ENCODE measurements at regions not wholly inside any gene's neighbourhood (a gene's known extent, or its start where the extent isn't known, plus 50 kb on each side); places are given as distances from the start of the nearest gene placed in this dataset.
A peak's percentile ranks its signal among the peaks of the same experiment; 100 is the strongest.

GRCh38 chr1:222877854-222878253, 63.0 kb downstream of the DISP1 start:
- Mint-ChIP-seq H3K9me3 (ENCODE audit: unreplicated experiment) (peaks cover 6% of the 10 kb centered on the region), H3K4me1 (ENCODE audit: low read depth, unreplicated experiment) (no peaks in the 10 kb centered on the region), H3K27ac (ENCODE audit: unreplicated experiment) (no peak overlapping the region), H3K36me3 (ENCODE audit: low read depth, unreplicated experiment) (no peaks in the 10 kb centered on the region), H3K27me3 (ENCODE audit: low read depth, unreplicated experiment) (no peaks in the 10 kb centered on the region), H3K4me3 (ENCODE audit: unreplicated experiment) (no peak overlapping the region)
- no peak overlapping the region for H2AFZ ChIP-seq (ENCODE audit: low read depth, low read length)
- DNase-seq (ENCODE audit: low read depth) (peak; percentile 12), FAIRE-seq (peak; percentile 62)
- no peaks in the 10 kb centered on the region for H3K9me3 ChIP-seq (ENCODE audit: insufficient read depth, low read depth, low read length)
- no peak overlapping the region for H3K4me3 ChIP-seq (ENCODE audit: insufficient read depth, low read depth, low read length)
- no peak overlapping the region for H3K9ac ChIP-seq (ENCODE audit: low read length)
- H3K79me2 ChIP-seq (ENCODE audit: insufficient read depth, low read length) = no peaks in the 10 kb centered on the region
- H3K27ac ChIP-seq (ENCODE audit: low read depth, low read length) = no peak overlapping the region
- no peak overlapping the region for H3K4me2 ChIP-seq (ENCODE audit: low read length)
- TF ChIP-seq CTCF (IDR thresholded peaks at IDR 0.05; ENCODE audit: insufficient read depth, low read depth, low read length) (no peak), EZH2 (IDR thresholded peaks at IDR 0.05; ENCODE audit: insufficient read depth, low read length) (no peak)
- H3K36me3 ChIP-seq (ENCODE audit: insufficient read depth, low read length) = no peaks in the 10 kb centered on the region
- no peaks in the 10 kb centered on the region for H3K27me3 ChIP-seq (ENCODE audit: insufficient read depth, low read length)
- no peaks in the 10 kb centered on the region for H4K20me1 ChIP-seq (ENCODE audit: insufficient read depth, low read length)
- H3K4me1 ChIP-seq (ENCODE audit: insufficient read depth, low read length) = no peaks in the 10 kb centered on the region

- DNase-seq (ENCODE audit: low read depth) = peak; percentile 77
- no peaks in the 10 kb centered on the region for H3K27me3 Mint-ChIP-seq (ENCODE audit: low read depth, unreplicated experiment)
- Histone ChIP-seq H3K4me3 (ENCODE audit: insufficient read depth, low read depth, low read length) (no peak overlapping the region), H3K4me2 (ENCODE audit: low read length) (no peak overlapping the region), H3K9ac (ENCODE audit: low read length) (no peak overlapping the region), H3K9me3 (ENCODE audit: insufficient read depth, low read depth, low read length) (no peaks in the 10 kb centered on the region), H3K36me3 (ENCODE audit: insufficient read depth, low read length) (no peaks in the 10 kb centered on the region), H4K20me1 (ENCODE audit: insufficient read depth, low read length) (no peaks in the 10 kb centered on the region), H2AFZ (ENCODE audit: low read depth, low read length) (no peak overlapping the region), H3K4me1 (ENCODE audit: insufficient read depth, low read length) (no peaks in the 10 kb centered on the region), H3K79me2 (ENCODE audit: insufficient read depth, low read length) (no peaks in the 10 kb centered on the region), H3K27me3 (ENCODE audit: insufficient read depth, low read length) (no peaks in the 10 kb centered on the region), H3K27ac (ENCODE audit: low read depth, low read length) (peak overlapping the region; percentile 48)
- no peak for TF ChIP-seq EZH2 (IDR thresholded peaks at IDR 0.05; ENCODE audit: insufficient read depth, low read length)
- TF ChIP-seq CTCF (IDR thresholded peaks at IDR 0.05; ENCODE audit: insufficient read depth, low read depth, low read length) = no peak
- no peak for FAIRE-seq
- H3K36me3 Mint-ChIP-seq (ENCODE audit: low read depth, unreplicated experiment) = no peaks in the 10 kb centered on the region
- no peaks in the 10 kb centered on the region for H3K4me1 Mint-ChIP-seq (ENCODE audit: low read depth, unreplicated experiment)
- H3K27ac Mint-ChIP-seq (ENCODE audit: unreplicated experiment) = no peak overlapping the region
- no peak overlapping the region for H3K4me3 Mint-ChIP-seq (ENCODE audit: unreplicated experiment)
- H3K9me3 Mint-ChIP-seq (ENCODE audit: unreplicated experiment) = no peaks in the 10 kb centered on the region
These were observed 65.7 kb downstream of the DISP1 start for GRCh38 chr1:222880587-222880986.

- FAIRE-seq = peak; percentile 9
- Histone ChIP-seq H3K4me3 (ENCODE audit: insufficient read depth, low read depth, low read length) (no peak overlapping the region), H3K27ac (ENCODE audit: low read depth, low read length) (no peak overlapping the region), H3K9me3 (ENCODE audit: insufficient read depth, low read depth, low read length) (no peaks in the 10 kb centered on the region), H3K4me1 (ENCODE audit: insufficient read depth, low read length) (no peaks in the 10 kb centered on the region), H2AFZ (ENCODE audit: low read depth, low read length) (no peak overlapping the region), H3K79me2 (ENCODE audit: insufficient read depth, low read length) (no peaks in the 10 kb centered on the region), H3K36me3 (ENCODE audit: insufficient read depth, low read length) (no peaks in the 10 kb centered on the region), H3K27me3 (ENCODE audit: insufficient read depth, low read length) (no peaks in the 10 kb centered on the region), H4K20me1 (ENCODE audit: insufficient read depth, low read length) (no peaks in the 10 kb centered on the region), H3K9ac (ENCODE audit: low read length) (no peak overlapping the region), H3K4me2 (ENCODE audit: low read length) (no peak overlapping the region)
- TF ChIP-seq CTCF (IDR thresholded peaks at IDR 0.05; ENCODE audit: insufficient read depth, low read depth, low read length) = no peak
- no peak for TF ChIP-seq EZH2 (IDR thresholded peaks at IDR 0.05; ENCODE audit: insufficient read depth, low read length)
- Mint-ChIP-seq H3K9me3 (ENCODE audit: unreplicated experiment) (no peaks in the 10 kb centered on the region), H3K4me1 (ENCODE audit: low read depth, unreplicated experiment) (peaks cover 3% of the 10 kb centered on the region), H3K27me3 (ENCODE audit: low read depth, unreplicated experiment) (no peaks in the 10 kb centered on the region), H3K36me3 (ENCODE audit: low read depth, unreplicated experiment) (no peaks in the 10 kb centered on the region), H3K27ac (ENCODE audit: unreplicated experiment) (no peak overlapping the region), H3K4me3 (ENCODE audit: unreplicated experiment) (no peak overlapping the region)
- DNase-seq (ENCODE audit: low read depth) = no peak
These were observed 71.5 kb downstream of the DISP1 start for GRCh38 chr1:222886194-222886854.
